GM19395 (cell line): ENCODE measurements at regions not wholly inside any gene's neighbourhood (a gene's known extent, or its start where the extent isn't known, plus 50 kb on each side); places are given as distances from the start of the nearest gene placed in this dataset.

Experiments
- ATAC-seq: cut with Tn5 transposase; IDR thresholded peaks from one replicate; pipeline ENCODE4 v1.9.1; 2021; ENCODE audit warnings: mild to moderate bottlenecking, moderate library complexity; ENCODE audit not compliant: unreplicated experiment

DNA sequence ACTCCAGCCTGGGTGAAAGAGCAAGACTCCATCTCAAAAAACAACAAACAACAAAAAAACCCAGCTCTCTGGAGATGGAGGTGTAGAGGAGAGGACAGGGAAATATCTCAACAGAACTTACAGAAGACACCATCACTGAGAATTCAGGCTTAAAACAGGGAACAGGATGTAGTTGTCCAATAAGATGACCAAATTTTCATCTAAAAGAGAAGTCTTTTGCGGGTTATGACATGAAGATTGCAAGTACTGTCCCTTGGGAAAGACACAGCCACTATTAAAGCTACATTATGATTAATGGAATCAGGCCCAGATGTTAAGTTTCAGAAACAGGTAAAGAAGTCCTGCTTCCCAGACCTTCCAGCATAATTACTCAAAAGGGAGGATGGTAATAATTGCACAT, 235.2 kb upstream of the NRP1 start:
- no peak for ATAC-seq

DNA sequence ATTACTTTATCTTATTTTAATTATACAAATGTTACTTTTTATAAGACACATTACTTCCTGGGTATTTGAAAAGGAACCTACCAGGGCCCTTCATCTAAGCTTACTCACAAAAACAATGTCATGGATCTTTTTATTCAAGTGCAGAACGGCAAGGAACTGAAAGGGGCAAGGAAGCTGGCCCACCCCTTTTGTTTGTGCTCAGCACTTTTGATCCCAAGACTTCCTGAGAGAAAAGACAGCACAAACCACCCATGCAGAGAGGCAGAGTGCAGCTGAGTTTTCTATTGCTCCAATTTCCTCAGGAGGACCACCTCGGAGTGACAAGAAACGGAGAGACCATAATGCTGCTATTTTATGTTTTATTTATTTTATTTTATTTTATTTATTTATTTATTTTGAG, 232.0 kb upstream of the NRP1 start:
- no peak for ATAC-seq

DNA sequence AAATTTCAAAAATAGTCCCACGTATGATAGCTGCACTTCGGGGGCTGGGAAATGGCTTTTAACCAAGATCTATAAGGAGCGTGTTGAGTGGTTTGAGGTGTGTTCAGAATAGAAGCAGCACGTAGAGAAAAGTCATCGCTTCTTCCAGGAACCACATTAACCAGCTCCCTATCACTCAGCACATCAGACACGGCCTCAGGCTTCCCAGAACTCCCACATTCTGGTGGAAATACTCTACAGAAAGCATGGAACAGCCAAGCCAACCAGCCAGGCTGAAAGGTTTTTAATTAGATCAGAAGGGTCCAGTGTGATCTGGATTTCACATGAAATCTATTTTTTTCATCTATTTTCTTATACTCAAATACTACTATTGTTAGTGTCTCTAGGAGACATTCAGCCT, 231.5 kb upstream of the NRP1 start:
- ATAC-seq = no peak

DNA sequence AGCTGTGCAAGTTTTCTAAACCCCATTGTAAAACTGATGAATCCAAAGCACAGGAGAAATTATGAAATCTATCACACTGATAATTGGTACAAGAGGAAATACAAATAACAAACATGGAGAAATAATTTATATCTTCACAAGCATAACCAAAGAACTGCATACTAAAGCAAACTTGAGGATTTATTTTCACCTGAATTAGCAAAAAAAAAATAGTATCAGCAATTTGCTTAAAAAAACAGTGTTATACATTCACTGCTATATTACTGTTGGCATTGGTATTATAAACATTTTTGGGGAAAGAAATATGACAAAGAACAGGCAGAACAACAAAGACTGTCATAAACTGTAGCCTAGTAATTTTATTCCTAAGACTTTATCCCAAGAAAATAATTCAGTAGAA, 230.8 kb upstream of the NRP1 start:
- no peak for ATAC-seq

DNA sequence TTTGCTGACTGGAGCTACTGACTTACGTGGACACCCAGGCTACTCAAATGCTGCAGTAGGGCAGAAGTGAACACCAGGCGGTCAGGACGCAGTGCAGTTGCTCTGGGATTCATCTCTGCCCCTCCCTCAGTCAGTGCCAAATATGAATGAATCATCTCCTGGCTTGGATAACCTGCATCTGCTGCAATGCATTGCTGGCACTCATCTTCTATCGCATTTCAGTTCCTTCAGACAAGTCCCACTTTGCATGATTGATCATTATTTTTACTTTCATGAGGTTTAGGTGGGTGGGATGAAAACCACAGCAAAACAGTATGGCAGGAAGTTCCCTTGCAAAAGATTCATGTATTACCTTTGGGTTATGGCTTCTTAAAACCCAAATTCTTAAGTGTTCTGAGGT, 224.6 kb upstream of the NRP1 start:
- no peak for ATAC-seq

DNA sequence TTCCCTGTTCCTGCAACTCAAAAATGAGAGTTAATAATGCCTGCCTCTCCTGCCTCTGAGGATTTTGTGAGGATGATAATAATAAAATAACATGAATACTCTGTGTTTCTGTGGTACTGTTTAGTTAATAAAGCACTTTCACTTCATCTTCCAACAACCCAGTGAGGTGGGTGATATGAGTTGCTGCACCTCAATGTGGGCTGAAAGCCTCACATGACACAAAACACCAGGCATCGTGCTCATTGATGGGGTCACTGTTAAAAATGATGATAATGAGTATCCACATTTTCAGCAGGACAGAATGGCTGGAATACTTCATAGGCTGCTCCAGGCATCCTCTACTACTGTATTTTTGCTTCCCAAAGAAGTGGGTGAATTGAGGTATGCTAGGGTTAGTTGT, 222.8 kb upstream of the NRP1 start:
- ATAC-seq = peak; percentile 67

DNA sequence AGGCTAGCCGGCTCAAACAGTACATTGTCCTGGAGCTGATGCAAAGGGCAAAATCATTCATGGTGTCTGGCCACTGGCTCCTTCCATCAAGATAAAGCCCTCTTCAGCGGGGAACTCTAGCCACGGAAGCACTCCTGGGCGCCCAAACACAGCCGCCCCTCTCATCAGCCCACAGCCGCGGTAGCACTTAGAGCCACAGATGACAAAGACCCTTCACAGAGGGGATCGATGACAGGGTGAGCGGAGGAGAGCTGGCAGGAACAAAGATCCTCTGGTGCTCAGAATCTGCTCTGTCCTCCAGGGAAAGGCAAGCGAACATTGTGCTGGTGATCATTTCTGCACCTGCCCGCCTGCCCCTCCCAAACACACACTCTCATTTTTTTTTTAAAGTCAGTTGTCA, 222.2 kb upstream of the NRP1 start:
- no peak for ATAC-seq

DNA sequence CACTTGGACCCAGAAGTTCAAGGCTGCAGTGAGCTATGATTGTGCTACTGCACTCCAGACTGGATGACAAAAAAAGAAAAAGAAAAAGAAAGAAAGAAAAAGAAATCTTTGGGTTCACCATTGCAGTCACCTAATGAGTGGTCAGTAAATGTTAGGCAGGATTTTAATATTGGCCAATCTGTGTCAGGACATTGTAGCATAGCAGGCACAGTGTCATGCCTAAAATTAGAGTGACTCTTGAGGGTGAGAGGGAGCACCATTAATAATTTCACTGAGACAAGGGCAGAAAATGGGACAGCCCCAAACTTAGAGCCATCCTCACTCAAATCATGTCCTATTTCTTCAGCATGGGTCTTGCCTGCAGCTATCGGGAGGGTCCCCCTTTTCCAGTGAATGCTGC, 221.6 kb upstream of the NRP1 start:
- no peak for ATAC-seq

DNA sequence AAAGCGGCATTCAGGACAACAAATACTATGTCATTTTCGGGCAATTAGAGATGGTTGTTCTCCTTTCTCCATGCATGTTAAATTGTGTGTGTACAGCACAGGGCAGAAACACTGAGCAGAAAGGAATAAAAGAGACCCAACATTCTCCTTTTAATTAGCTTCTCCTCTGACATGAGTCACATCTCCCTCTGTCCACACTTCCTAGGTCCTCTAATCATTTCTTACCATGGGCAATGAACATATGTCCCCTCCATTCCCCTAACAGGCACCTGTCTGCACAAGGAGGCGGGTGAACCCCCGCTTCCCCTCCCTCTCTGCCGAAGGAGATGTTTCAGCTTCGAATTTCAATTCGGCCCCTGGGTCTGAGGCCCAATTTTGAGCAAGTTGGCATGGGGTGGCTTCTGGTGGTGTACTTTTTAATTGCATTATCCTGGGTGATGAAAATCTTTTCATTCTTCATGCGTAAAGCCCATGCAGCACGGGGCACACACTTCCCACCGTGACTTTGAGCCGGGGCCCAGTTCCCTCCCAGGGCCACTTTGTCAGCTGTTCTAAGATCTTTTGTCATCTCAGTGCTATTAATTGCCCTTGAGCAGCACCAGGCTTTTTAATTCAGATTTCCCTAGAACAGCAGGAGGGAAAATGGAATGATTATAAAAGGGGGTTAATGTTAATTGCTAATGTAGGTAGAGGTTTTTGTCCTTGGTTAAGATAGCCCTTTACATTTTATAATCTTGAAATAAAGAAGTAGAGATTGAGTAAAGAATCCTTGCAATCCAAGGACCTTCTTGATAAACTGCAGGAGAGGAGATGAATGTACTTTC, 219.5 kb upstream of the NRP1 start:
- no peak for ATAC-seq

DNA sequence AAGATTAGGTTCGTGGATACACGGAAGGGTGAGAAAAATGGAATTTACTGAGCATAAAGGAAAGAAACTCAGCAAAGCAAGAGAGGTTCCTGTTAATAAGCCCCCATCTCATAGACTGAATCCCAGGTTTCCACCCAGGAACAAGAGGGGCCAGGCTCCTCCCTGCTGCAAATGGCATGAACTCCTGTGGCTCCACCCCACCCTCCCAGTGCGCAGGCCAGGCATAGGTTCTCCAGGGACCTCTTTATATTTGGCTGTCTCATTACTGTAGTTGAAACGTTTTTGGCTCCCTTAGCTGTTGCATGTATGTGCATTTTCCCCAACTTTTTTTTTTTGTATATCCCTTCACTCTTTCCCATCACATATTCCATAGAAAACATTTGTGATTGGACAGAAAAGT, 217.8 kb upstream of the NRP1 start:
- ATAC-seq = no peak

DNA sequence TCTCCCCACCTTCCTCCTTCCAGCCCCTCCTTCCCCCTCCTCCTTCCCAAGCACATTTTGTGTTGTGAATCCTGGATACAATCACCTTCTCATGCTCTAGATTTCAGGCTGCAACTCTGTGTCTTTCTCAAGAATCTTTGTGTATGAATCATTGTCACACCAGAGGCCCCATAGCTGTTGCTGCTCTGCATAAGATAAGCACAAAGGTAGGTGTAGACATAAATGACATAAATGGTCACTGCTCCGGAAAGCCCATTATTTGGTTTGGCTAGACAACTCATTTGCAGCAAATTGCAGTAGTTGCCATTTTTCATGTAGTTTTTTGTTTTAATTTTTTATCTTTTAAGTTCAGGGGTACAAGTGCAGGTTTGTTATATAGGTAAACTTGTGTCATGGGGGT, 216.3 kb upstream of the NRP1 start:
- no peak for ATAC-seq

DNA sequence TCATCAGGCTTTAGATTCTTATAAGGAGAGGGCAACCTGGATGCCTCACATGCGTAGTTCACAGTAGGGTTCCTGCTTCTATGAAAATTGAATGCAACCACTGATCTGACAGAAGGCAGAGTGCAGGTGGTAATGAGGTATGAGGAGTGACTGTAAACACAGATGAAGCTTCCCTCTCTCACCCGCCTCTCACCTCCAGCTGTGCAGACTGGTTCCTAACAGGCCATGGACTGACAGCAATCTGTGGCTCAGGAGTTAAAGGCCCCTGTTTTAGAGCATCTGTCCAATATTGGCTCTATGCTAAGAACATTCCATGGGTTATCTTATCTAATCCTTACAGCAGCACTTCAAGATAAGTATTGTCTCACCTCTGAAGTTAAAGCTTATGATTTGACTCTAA, 213.5 kb upstream of the NRP1 start:
- no peak for ATAC-seq

DNA sequence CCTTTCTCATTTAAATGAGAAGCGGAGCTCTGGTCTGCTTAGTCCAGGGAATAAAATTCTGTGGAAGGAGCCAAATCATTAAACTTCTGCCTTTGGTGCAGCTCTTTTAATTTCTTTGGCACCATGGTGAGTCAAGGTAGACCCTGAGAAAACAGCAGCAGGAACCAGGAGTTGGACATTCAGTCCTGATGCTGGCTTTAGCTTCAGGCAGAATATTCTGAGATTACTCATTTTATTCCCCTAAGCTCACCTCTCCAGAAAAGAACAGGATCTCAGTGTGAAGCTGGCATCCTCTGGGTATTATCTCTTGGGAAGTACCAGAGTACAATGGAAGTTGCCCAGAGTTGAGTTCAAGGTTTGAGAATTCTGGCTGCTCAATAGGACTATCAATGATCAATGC, 211.6 kb upstream of the NRP1 start:
- ATAC-seq = no peak

DNA sequence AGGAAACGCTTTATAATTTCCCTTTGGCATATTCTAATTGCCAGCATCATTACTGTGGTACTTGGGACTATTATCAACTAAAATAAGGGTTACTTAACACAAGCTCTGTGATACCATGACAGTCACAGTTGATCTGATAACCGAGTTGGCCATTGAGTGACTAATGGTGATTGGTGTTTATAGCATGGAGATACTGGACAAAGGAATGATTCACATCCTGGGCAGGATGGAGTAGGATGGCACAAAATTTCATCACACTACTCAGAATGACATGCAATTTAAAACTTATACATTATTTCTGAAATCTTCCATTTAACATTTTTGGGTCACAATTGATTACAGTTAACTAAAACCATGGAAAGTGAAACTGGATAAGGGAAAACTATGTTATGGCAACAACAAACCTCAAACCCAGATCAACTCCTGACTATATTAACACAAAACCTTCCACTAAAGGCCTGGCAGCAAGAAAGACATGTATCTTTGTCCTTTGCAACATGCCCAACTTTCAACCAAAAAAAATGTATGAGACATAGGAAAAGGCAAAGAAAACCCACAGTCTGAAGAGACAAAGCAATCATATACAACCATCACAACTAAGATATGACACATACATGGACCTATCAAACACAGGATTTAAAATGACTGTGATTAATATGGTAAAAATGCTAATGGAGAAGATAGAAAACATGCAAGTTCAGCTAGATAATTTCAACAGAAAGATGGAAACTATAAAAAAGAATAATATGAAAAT, 208.5 kb upstream of the NRP1 start:
- no peak for ATAC-seq

DNA sequence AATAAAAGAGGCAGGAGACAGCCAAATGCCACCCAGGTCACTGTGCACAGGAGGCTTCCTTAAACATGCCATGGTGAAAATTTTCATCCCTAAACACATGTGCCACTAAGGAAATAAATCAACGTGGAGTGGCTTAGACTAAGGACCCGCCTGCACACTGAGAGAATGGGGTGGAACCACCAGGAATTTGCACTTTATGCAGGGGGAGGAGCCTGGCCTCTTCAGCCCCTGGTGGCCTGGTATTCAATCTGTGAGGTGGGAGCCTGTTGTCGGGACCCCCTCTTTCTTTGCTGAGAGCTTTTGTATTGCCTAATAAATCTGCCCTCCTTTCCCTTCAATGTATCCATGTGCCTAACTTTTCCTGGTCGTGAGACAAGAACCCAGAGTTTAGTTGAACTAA, 204.6 kb upstream of the NRP1 start:
- ATAC-seq = no peak

DNA sequence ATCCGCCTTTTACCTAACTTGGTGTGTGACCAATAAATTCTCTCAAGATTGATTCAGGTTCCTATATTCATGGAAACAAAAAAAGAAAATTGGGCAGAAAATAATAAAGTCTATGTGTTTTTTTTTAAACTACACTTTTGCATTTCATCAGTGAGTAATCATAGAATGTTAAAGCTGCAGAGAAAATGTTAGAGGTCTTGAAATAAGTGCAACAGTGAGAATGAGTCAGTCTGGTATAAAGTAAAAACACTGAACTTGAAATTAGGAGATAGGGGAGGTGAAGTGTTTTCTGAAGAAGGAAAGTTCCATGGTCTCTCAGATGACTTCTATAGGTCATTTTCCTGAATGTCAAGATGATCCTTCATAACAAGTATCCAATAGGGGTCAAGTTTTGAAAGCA, 202.6 kb upstream of the NRP1 start:
- no peak for ATAC-seq

DNA sequence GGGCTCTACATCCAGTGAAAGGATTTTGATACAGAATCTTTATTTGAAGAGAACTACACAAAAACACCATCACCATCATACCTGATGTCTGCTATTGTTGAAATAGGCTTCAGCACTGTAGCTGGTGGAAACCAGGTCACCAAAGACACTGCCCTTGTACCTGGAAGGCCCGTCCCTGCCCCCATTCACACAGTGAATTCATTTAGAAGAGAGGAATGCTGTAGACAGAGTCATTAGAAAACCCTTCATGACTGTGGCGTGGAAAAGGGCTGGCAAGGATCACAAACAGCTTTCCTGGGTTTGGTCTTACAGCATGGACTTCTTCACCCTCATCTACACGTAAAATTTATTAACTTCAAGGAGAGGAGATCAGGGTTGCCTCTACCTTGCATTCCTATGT, 202.0 kb upstream of the NRP1 start:
- ATAC-seq = no peak

DNA sequence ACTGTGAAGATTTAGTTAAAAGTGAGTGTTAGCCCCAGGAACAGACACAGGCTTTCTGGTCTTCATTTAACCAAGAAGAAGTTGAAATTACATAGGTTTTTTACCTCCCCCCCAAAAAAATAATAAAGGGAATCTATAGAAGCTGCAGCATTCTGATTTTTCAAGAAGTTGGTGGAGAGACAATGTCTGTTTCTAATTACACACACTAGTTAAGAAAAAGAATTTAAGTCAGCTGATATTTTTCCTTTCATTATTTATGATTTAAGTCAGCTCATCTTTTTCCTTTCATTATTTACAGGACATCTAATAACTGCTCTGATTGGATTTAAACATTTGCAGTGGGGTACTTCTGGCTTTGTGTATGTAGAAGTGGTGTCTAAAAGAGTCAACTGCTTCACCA, 201.4 kb upstream of the NRP1 start:
- no peak for ATAC-seq

DNA sequence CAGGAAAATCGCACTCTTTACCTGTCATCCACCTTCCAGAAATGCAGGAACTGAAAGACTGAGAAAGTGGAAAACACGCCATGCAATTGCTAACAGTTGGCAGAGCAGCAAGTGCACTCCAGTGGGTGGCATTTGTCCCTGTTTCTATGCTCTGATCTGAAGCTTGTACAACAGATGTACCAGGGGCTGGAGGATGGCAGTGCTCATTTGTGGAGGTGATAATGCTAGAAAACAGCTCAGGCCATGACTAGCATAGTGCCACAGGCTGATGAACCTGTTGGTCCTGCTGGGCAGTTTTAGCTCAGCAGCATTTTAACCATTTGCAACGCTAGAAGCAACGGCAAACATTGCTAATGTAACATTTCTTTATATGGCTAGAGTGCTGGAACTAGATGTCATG, 199.9 kb upstream of the NRP1 start:
- no peak for ATAC-seq

DNA sequence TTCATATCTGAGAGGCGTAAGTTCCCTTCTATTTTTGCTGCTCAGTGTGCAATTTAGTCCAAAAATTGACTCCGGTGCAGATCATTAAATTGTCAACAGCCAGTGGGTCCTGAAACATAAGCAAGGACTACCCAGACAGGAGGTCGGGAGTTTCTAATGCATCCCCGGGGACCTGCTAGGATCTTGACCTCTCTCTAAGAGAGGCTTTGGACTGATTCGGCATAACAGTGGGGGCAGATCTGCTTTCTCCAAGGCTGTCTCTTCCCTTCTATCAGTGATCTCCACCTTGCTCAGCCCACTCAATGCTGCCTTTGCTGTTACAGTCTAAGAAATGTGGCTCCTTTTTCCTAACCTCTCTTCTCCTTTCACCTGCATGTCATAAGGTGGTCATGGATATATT, 199.1 kb upstream of the NRP1 start:
- no peak for ATAC-seq

DNA sequence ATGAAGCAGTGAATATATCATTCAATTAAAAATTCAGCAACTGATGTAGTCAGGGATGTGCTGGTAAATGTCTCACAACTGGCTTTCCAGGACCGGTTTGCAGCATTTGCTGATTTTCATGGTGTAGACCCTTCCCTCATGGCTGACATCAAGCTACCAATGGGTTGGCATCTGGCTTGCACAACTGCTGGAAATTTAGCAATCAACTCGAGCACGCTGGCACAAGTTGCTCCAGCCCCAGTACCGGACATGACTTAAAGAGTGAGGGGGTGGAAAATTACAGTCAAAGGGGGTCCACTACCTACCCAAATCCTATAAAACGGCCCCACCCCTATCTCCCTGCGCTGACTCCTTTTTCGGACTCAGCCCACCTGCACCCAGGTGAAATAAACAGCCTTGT, 198.4 kb upstream of the NRP1 start:
- ATAC-seq = no peak

DNA sequence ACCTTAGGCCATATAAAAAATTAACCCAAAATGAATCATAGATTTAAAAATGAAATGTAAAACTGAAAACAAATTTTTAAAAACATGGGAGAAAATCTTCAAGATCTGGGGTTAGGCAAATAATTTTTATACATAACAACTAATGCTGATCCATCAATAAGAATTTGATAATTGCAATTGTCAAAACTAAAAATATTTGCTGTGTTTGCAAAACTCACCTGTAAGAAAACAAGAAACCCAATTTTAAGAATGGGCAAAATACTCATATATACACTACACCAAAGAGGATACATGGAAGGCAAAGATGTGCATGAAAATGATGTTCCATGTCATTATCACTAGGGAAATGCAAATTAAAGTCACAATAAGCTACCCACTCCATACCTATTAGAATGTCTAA, 194.8 kb upstream of the NRP1 start:
- no peak for ATAC-seq

DNA sequence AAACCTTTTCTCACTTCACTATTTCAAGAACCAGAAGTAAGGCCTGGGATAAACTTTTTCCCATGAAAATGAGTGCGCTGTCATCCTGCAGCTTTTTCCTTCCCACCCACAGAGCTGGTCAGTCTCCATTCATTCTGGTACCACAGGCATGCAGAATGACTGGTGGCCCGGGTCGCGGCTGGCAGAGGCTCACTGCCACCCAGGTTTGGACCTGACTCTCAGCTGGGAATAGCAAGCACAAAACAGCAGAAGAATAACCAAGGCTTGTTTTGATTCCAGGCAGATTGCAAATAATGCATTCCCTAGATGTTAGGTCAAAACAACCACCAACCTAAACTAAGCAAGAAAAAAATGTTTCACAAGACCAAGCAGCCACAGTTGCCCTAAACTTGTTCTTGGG, 190.5 kb upstream of the NRP1 start:
- ATAC-seq = no peak
